Liver (tissue), 8 donors: ENCODE measurements at regions not wholly inside any gene's neighbourhood (a gene's known extent, or its start where the extent isn't known, plus 50 kb on each side); places are given as distances from the start of the nearest gene placed in this dataset.

Source experiments
- DNase-seq: peaks from one replicate; pipeline ENCODE4 v3.0.0-alpha.2; 2017; ENCODE audit warnings: low spot score
- H3K27ac ChIP-seq, 2 donors: one replicate each; pipeline ENCODE4 v1.7.0; 2013; ENCODE audit warnings: inconsistent platforms in 2 of 2, low read length in 2 of 2, control low read depth in 1 of 2, low read depth in 1 of 2, mild to moderate bottlenecking in 1 of 2
- H3K27me3 ChIP-seq, 4 donors: one replicate each; pipeline versions ENCODE4 v1.6.1 to v1.7.0; 2013; ENCODE audit warnings: low read length in 3 of 4, inconsistent platforms in 1 of 4, mild to moderate bottlenecking in 1 of 4, moderate library complexity in 1 of 4; ENCODE audit not compliant: control insufficient read depth in 4 of 4, insufficient read depth in 4 of 4
- H3K36me3 ChIP-seq, 4 donors: one replicate each; pipeline versions ENCODE4 v1.6.1 to v1.7.0; 2013; ENCODE audit warnings: low read length in 3 of 4, mild to moderate bottlenecking in 3 of 4, low read depth in 1 of 4, moderate library complexity in 1 of 4; ENCODE audit not compliant: control insufficient read depth in 4 of 4, insufficient read depth in 3 of 4
- H3K4me1 ChIP-seq, 4 donors: one replicate each; pipeline versions ENCODE4 v1.6.1 to v1.7.0; 2013; ENCODE audit warnings: low read length in 3 of 4, mild to moderate bottlenecking in 3 of 4, moderate library complexity in 1 of 4; ENCODE audit not compliant: control insufficient read depth in 4 of 4, insufficient read depth in 4 of 4
- H3K4me3 ChIP-seq, 3 donors: one replicate each; pipeline versions ENCODE4 v1.6.1 to v1.7.0; 2013; ENCODE audit warnings: low read length in 3 of 3, control low read depth in 1 of 3, low read depth in 1 of 3, mild to moderate bottlenecking in 1 of 3
- H3K9ac ChIP-seq, 2 donors: one replicate each; pipeline ENCODE4 v1.7.0; 2013; ENCODE audit warnings: low read length in 2 of 2, mild to moderate bottlenecking in 2 of 2, moderate library complexity in 2 of 2, control low read depth in 1 of 2, low read depth in 1 of 2
- H3K9me3 ChIP-seq, 4 donors: one replicate each; pipeline versions ENCODE4 v1.6.1 to v1.7.0; 2013; ENCODE audit warnings: low read length in 3 of 4; ENCODE audit not compliant: control insufficient read depth in 4 of 4
- CTCF ChIP-seq: fragments of 150-350 bp; IDR thresholded peaks from 2 replicates; pipeline ENCODE4 v1.5.1; 2017; ENCODE audit warnings: improper control_type of control experiment, low read depth, low read length; ENCODE audit not compliant: missing input control
- FOXA2 ChIP-seq: IDR thresholded peaks from 2 replicates; pipeline ENCODE4 v1.6.1; 2016; ENCODE audit warnings: antibody characterized with exemption
- HNF4G ChIP-seq: IDR thresholded peaks from 2 replicates; pipeline ENCODE4 v1.6.1; 2016; ENCODE audit warnings: antibody characterized with exemption
- JUND ChIP-seq, 2 donors: IDR thresholded peaks; 2 replicates each; pipeline ENCODE4 v1.6.1; 2016; ENCODE audit warnings: antibody characterized with exemption in 2 of 2
- MAX ChIP-seq: IDR thresholded peaks from 2 replicates; pipeline ENCODE4 v1.6.1; 2016; ENCODE audit warnings: antibody characterized with exemption
- NR2F2 ChIP-seq: IDR thresholded peaks from 2 replicates; pipeline ENCODE4 v1.6.1; 2016; ENCODE audit warnings: antibody characterized with exemption
- REST ChIP-seq: IDR thresholded peaks from 2 replicates; pipeline ENCODE4 v1.6.1; 2016; ENCODE audit warnings: antibody characterized with exemption, mild to moderate bottlenecking
- SP1 ChIP-seq: IDR thresholded peaks from 2 replicates; pipeline ENCODE4 v1.6.1; 2018; ENCODE audit warnings: antibody characterized with exemption, mild to moderate bottlenecking
- TAF1 ChIP-seq: conservative IDR thresholded peaks from 2 replicates; pipeline ENCODE4 v1.6.1; 2016; ENCODE audit warnings: antibody characterized with exemption, mild to moderate bottlenecking
- YY1 ChIP-seq: IDR thresholded peaks from 2 replicates; pipeline ENCODE4 v1.6.1; 2016; ENCODE audit warnings: antibody characterized with exemption, mild to moderate bottlenecking
- ZBTB33 ChIP-seq: IDR thresholded peaks from 2 replicates; pipeline ENCODE4 v1.6.1; 2016; ENCODE audit warnings: antibody characterized with exemption
- WGBS: extraction: QIAGEN DNeasy Blood & Tissue Kit; methylation state at CpG from one replicate; pipeline ENCODE4 v1.1.7; 2013; 5-methylcytosine and 5-hydroxymethylcytosine counted together
- donor health status: healthy.
- donor health status: healthy.
- donor health status: healthy.
- donor health status: healthy.
- donor health status: healthy.

GRCh38 chr3:146948186-146948585, 343.0 kb upstream of the PLSCR5 start:
- TF ChIP-seq SP1 = no peak
- no peak for TF ChIP-seq HNF4G
- no peak for TF ChIP-seq JUND (IDR thresholded peaks at IDR 0.05)
- TF ChIP-seq REST = no peak
- no peak for TF ChIP-seq CTCF
- no peak overlapping the region for H3K9ac ChIP-seq
- WGBS = 40% methylated on average over 1 of the region's 1 CpG

GRCh38 chr3:146929696-146930095, 324.6 kb upstream of the PLSCR5 start:
- H3K27me3 ChIP-seq = no peaks in the 10 kb centered on the region
- H3K27ac ChIP-seq = no peak overlapping the region
- H3K4me3 ChIP-seq = no peak overlapping the region
- 53% methylated on average over 1 of the region's 1 CpG for WGBS
- peaks cover 0 to 1% (median 0%) of the 10 kb centered on the region in 4 donors for H3K9me3 ChIP-seq
- no peaks in the 10 kb centered on the region for H3K4me1 ChIP-seq
- DNase-seq = no peak
- H3K9ac ChIP-seq = no peak overlapping the region
- H3K36me3 ChIP-seq = no peaks in the 10 kb centered on the region
- TF ChIP-seq NR2F2 (no peak), YY1 (no peak), SP1 (no peak), MAX (no peak), HNF4G (no peak), FOXA2 (no peak), TAF1 (no peak), ZBTB33 (no peak)

More at GRCh38 chr3:146948186-146948585, 343.0 kb upstream of the PLSCR5 start:
- DNase-seq = no peak
- H3K4me3 ChIP-seq = no peak overlapping the region
- no peaks in the 10 kb centered on the region for H3K36me3 ChIP-seq
- H3K27me3 ChIP-seq = no peaks in the 10 kb centered on the region
- no peaks in the 10 kb centered on the region for H3K4me1 ChIP-seq
- no peaks in the 10 kb centered on the region for H3K9me3 ChIP-seq
- no peak overlapping the region for H3K27ac ChIP-seq
